Left lung (tissue), 4 donors: ENCODE measurements at regions not wholly inside any gene's neighbourhood (a gene's known extent, or its start where the extent isn't known, plus 50 kb on each side); places are given as distances from the start of the nearest gene placed in this dataset.

Experiments
- ATAC-seq: fragments of 200-7000 bp; cut with Tn5 transposase; one replicate; pipeline ENCODE4 v1.9.1; 2020; ENCODE audit warnings: moderate library complexity
- DNase-seq, 4 donors: peaks; one replicate each; pipeline ENCODE4 v3.0.0-alpha.2; 2013 to 2020
- H3K27ac ChIP-seq, 2 donors: fragments of 200-600 bp; sonication (generic) in 1 of 2; one replicate each; pipeline versions ENCODE4 v1.5.0 to v1.8.0; 2020 to 2021
- H3K27me3 ChIP-seq, 2 donors: fragments of 200-600 bp; sonication (generic) in 1 of 2; one replicate each; pipeline versions ENCODE4 v1.5.0 to v1.8.0; 2020 to 2021
- H3K36me3 ChIP-seq, 2 donors: fragments of 200-600 bp; sonication (generic) in 1 of 2; one replicate each; pipeline versions ENCODE4 v1.5.0 to v1.8.0; 2020 to 2021
- H3K4me1 ChIP-seq, 2 donors: fragments of 200-600 bp; one replicate each; pipeline ENCODE4 v1.8.0; 2021
- H3K4me3 ChIP-seq, 2 donors: fragments of 200-600 bp; sonication (generic) in 1 of 2; one replicate each; pipeline versions ENCODE4 v1.5.0 to v1.8.0; 2020 to 2021; ENCODE audit warnings: mild to moderate bottlenecking in 1 of 2
- H3K9me3 ChIP-seq, 2 donors: fragments of 200-600 bp; sonication (generic) in 1 of 2; one replicate each; pipeline versions ENCODE4 v1.5.0 to v1.8.0; 2020 to 2021
- CTCF ChIP-seq, 2 donors: fragments of 200-600 bp; sonication (generic) in 1 of 2; IDR thresholded peaks; one replicate each; pipeline versions ENCODE4 v1.5.0 to v1.8.0; 2021; ENCODE audit warnings: antibody characterized with exemption in 2 of 2
- intact Hi-C, 2 donors: fragments of 100-400 bp; cut with DNase I; formaldehyde crosslinking; loops; one replicate each; pipeline versions ENCODE4 v1.11.2 to v1.14.2; 2022
- donor health status: DM: no; HTN: yes; CAD: no.
- donor health status: DM: no; HTN: no; CAD: no.

GRCh38 chr5:125004009-125004408 is 257.6 kb upstream of the ZNF608 start:
- peaks cover 0 to 11% of the 10 kb centered on the region in 2 donors for H3K4me1 ChIP-seq
- intact Hi-C loops, result no loop called here
- no peak for DNase-seq
- no peaks in the 10 kb centered on the region for H3K27me3 ChIP-seq
- H3K27ac ChIP-seq, result no peak overlapping the region
- TF ChIP-seq CTCF (IDR thresholded peaks at IDR 0.05), result no peak
- H3K4me3 ChIP-seq, result no peak overlapping the region
- no peaks in the 10 kb centered on the region for H3K9me3 ChIP-seq
- ATAC-seq, result no peak
- no peaks in the 10 kb centered on the region for H3K36me3 ChIP-seq

DNA sequence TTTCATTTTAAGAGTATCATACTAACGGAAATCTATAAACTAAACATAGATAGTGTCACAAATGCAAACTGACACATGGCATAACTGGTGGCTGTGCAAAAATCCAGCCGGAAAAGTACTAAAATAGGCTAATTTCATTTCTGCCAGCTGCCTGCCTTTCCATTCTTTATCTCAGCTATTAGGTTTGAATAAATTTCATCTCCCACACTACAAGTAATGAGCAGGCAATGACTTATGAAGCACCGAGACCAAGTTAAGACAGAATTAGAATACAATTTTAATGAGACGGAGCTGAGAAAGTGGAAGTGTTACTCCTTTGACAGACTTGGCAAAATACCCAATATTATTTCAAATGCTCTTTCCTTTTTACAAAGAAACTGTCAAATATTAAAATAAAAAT is 258.8 kb upstream of the ZNF608 start:
- TF ChIP-seq CTCF (IDR thresholded peaks at IDR 0.05), result no peak
- no peak for ATAC-seq
- Histone ChIP-seq H3K9me3 (no peaks in the 10 kb centered on the region), H3K4me1 (peaks cover 0 to 11% of the 10 kb centered on the region in 2 donors), H3K4me3 (no peak overlapping the region), H3K36me3 (no peaks in the 10 kb centered on the region), H3K27ac (no peak overlapping the region), H3K27me3 (no peaks in the 10 kb centered on the region)
- intact Hi-C loops, result no loop called here
- DNase-seq, result peak in 1 of 4 donors; percentile 42

GRCh38 chr5:125006011-125006685 is 259.7 kb upstream of the ZNF608 start:
- no peaks in the 10 kb centered on the region for H3K9me3 ChIP-seq

DNA sequence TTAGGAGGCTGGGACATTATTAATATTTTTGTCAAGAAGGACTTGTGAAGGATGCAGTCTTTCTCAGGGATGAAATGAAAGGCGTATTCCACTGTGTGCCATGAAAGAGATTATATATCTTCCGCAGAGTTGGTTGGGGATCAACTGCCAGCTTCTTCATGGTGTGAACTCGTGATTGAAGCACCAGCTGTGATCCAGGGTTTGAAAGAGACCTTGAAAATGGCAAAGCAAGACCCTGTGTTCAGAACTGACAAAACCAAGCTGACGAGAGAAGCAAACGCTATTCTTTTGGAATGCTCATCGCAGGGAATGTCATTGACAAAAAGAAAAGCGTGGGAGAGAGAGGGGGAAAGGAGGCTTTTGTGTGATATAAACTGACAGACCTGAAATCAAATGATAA is 263.9 kb upstream of the ZNF608 start:
- DNase-seq, result no peak
- TF ChIP-seq CTCF (IDR thresholded peaks at IDR 0.05), result no peak

More at GRCh38 chr5:125006011-125006685, 259.7 kb upstream of the ZNF608 start:
- Histone ChIP-seq H3K4me1 (peaks cover 0 to 11% of the 10 kb centered on the region in 2 donors), H3K36me3 (no peaks in the 10 kb centered on the region), H3K4me3 (no peak overlapping the region), H3K27me3 (no peaks in the 10 kb centered on the region), H3K27ac (no peak overlapping the region)
- DNase-seq (no peak), ATAC-seq (no peak)
- intact Hi-C loops, result no loop called here
- no peak for TF ChIP-seq CTCF (IDR thresholded peaks at IDR 0.05)

DNA sequence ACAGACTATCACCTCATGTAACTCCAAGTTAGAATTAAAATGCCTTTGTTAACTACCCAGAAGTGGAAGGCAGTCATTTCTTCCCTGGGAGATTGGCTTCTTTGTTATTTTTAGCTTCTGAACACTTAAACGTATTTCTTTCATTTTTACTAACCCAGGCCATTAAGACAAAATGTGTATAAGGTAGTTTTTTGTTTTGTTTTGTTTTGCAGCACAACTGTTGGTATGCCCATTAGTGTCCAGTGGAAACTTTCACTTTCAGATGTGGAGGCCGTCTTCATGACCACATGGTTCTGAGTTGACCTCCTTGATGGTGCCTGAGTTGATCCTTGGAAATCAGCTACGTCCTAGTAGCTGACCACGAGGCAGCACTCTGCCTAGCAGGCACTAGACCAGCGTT is 264.6 kb upstream of the ZNF608 start:
- TF ChIP-seq CTCF (IDR thresholded peaks at IDR 0.05), result no peak
- H3K4me1 ChIP-seq, result peaks cover 0 to 1% of the 10 kb centered on the region in 2 donors
- no peak overlapping the region for H3K4me3 ChIP-seq
- no peak for ATAC-seq
- H3K27ac ChIP-seq, result no peak overlapping the region
- H3K27me3 ChIP-seq, result no peaks in the 10 kb centered on the region
- intact Hi-C loops, result no loop called here
- no peaks in the 10 kb centered on the region for H3K36me3 ChIP-seq
- no peaks in the 10 kb centered on the region for H3K9me3 ChIP-seq
- no peak for DNase-seq

More for the DNA sequence above, 263.9 kb upstream of the ZNF608 start:
- ATAC-seq, result no peak
- Histone ChIP-seq H3K4me3 (no peak overlapping the region), H3K36me3 (no peaks in the 10 kb centered on the region), H3K9me3 (no peaks in the 10 kb centered on the region), H3K27ac (no peak overlapping the region), H3K4me1 (peaks cover 0 to 8% of the 10 kb centered on the region in 2 donors), H3K27me3 (no peaks in the 10 kb centered on the region)
- intact Hi-C loops, result no loop called here
